Neural progenitor cell (in vitro differentiated cells): ENCODE measurements at regions not wholly inside any gene's neighbourhood (a gene's known extent, or its start where the extent isn't known, plus 50 kb on each side); places are given as distances from the start of the nearest gene placed in this dataset.

Experiments used
- CTCF ChIP-seq: fragments of 200-600 bp; sonication (generic); IDR thresholded peaks from 2 replicates; pipeline ENCODE4 v1.5.1; 2017; ENCODE audit warnings: antibody characterized with exemption, mild to moderate bottlenecking
- EZH2 ChIP-seq: fragments of 200-600 bp; sonication (generic); IDR thresholded peaks from 2 replicates; pipeline ENCODE4 v1.6.1; 2017; ENCODE audit warnings: antibody characterized with exemption, mild to moderate bottlenecking, moderate library complexity
- EZH2phosphoT487 ChIP-seq: fragments of 200-600 bp; sonication (generic); IDR thresholded peaks from 2 replicates; pipeline ENCODE4 v1.6.1; 2017; ENCODE audit warnings: antibody characterized with exemption

GRCh38 chr15:29208352-29208751, 61.3 kb downstream of the NSMCE3 start:
- TF ChIP-seq CTCF (no peak), EZH2 (no peak), EZH2phosphoT487 (no peak)
